ENCODE measurements at regions not wholly inside any gene's neighbourhood (a gene's known extent, or its start where the extent isn't known, plus 50 kb on each side); places are given as distances from the start of the nearest gene placed in this dataset.

DNA sequence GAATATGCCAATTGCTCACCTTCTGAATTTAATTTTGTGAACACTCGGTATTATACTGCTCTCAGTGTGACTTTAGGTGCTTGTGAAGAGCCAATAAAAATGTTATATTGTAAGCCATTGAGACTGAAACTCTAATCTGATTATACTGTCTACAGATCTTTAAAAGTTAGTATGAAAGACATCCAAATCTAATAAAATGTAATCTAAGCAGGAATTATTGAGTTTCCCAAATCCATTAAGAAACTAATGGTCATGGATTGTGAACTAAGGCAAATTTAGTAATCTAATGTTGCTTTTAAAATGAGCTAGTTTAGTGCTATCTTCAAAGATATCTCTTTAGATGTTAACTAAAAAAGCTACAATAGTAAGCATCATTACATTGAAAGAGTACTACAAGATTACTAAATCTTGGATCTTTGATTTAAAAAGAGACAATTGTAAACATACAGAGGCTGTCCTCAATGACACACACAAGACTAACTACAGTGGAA is 1132.4 kb upstream of the B3GALT2 start:
- Histone ChIP-seq H3K27me3 (ENCODE audit: control insufficient read depth, insufficient read depth, low read length) (no peaks in the 10 kb centered on the region), H3K36me3 (ENCODE audit: control insufficient read depth in 2 of 3, insufficient read depth in 3 of 3, low read length in 3 of 3) (no peaks in the 10 kb centered on the region), H3K9me3 (ENCODE audit: control insufficient read depth in 2 of 3, insufficient read depth in 1 of 3, low read length in 3 of 3) (no peaks in the 10 kb centered on the region), H3K4me3 (ENCODE audit: low read length in 3 of 3) (no peak overlapping the region), H3K9ac (ENCODE audit: low read length in 3 of 3) (no peak overlapping the region), H3K27ac (ENCODE audit: low read depth in 2 of 2, low read length in 2 of 2) (no peak overlapping the region), H3K4me1 (ENCODE audit: control insufficient read depth in 2 of 3, insufficient read depth in 2 of 3, low read depth in 1 of 3, low read length in 3 of 3) (no peaks in the 10 kb centered on the region)
- intact Hi-C loops (cut with DNase I) = no loop called here
- no peak for FAIRE-seq
- TF ChIP-seq, protein P1, sequence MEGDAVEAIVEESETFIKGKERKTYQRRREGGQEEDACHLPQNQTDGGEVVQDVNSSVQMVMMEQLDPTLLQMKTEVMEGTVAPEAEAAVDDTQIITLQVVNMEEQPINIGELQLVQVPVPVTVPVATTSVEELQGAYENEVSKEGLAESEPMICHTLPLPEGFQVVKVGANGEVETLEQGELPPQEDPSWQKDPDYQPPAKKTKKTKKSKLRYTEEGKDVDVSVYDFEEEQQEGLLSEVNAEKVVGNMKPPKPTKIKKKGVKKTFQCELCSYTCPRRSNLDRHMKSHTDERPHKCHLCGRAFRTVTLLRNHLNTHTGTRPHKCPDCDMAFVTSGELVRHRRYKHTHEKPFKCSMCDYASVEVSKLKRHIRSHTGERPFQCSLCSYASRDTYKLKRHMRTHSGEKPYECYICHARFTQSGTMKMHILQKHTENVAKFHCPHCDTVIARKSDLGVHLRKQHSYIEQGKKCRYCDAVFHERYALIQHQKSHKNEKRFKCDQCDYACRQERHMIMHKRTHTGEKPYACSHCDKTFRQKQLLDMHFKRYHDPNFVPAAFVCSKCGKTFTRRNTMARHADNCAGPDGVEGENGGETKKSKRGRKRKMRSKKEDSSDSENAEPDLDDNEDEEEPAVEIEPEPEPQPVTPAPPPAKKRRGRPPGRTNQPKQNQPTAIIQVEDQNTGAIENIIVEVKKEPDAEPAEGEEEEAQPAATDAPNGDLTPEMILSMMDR (IDR thresholded peaks at IDR 0.05; ENCODE audit: borderline replicate concordance, extremely low read depth, insufficient read depth) = no peak
- DNase-seq = no peak

DNA sequence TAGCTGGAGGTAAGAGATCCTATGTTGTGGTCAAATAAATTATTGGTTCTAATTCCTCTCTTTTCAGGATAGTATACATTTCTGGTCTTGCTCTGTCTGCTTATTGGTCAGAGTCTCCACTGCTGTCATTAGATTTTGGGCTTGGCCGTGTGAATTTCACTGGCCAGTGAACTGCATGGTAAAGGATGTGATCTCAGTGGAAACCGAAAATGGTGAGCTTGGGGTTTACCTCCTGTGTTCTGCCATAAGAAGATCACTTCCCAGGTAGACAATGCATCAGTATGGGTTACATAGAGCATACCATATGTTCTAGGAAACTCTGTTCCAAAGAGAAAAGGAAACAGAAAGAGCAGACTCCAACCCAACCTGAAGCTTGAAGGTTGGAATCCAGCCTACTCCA is 1123.3 kb upstream of the B3GALT2 start:
- TF ChIP-seq, protein P1 (IDR thresholded peaks at IDR 0.05; ENCODE audit: borderline replicate concordance, extremely low read depth, insufficient read depth) = no peak
- H3K27me3 ChIP-seq (ENCODE audit: control insufficient read depth, insufficient read depth, low read length) = no peaks in the 10 kb centered on the region
- H3K4me1 ChIP-seq (ENCODE audit: control insufficient read depth in 2 of 3, insufficient read depth in 2 of 3, low read depth in 1 of 3, low read length in 3 of 3) = no peaks in the 10 kb centered on the region
- H3K4me3 ChIP-seq (ENCODE audit: low read length in 3 of 3) = no peak overlapping the region
- no peak overlapping the region for H3K9ac ChIP-seq (ENCODE audit: low read length in 3 of 3)
- FAIRE-seq = no peak
- H3K27ac ChIP-seq (ENCODE audit: low read depth in 2 of 2, low read length in 2 of 2) = no peak overlapping the region
- intact Hi-C loops (cut with DNase I) = no loop called here
- DNase-seq = no peak
- no peaks in the 10 kb centered on the region for H3K36me3 ChIP-seq (ENCODE audit: control insufficient read depth in 2 of 3, insufficient read depth in 3 of 3, low read length in 3 of 3)
- H3K9me3 ChIP-seq (ENCODE audit: control insufficient read depth in 2 of 3, insufficient read depth in 1 of 3, low read length in 3 of 3) = no peaks in the 10 kb centered on the region

DNA sequence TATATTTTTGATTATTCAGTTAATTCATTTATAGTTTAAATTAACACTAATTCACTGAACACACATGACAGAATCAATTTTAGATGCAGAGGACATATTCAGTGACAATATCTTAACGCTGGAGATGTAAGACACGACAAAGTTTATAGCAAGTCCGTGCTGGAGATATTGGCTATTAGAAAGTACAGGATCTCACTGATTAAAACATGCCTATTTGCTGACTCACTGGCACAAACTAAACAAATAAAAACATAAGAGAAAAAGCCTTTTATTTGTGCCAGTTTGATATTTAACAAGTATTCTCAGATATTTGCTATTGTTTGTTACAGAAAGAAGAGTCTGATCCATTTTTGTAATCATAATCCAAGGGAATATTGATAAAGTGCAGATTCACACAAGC is 1122.9 kb upstream of the B3GALT2 start:
- Histone ChIP-seq H3K9ac (ENCODE audit: low read length in 3 of 3) (no peak overlapping the region), H3K27ac (ENCODE audit: low read depth in 2 of 2, low read length in 2 of 2) (no peak overlapping the region), H3K9me3 (ENCODE audit: control insufficient read depth in 2 of 3, insufficient read depth in 1 of 3, low read length in 3 of 3) (no peaks in the 10 kb centered on the region), H3K4me3 (ENCODE audit: low read length in 3 of 3) (no peak overlapping the region), H3K36me3 (ENCODE audit: control insufficient read depth in 2 of 3, insufficient read depth in 3 of 3, low read length in 3 of 3) (no peaks in the 10 kb centered on the region), H3K4me1 (ENCODE audit: control insufficient read depth in 2 of 3, insufficient read depth in 2 of 3, low read depth in 1 of 3, low read length in 3 of 3) (no peaks in the 10 kb centered on the region), H3K27me3 (ENCODE audit: control insufficient read depth, insufficient read depth, low read length) (no peaks in the 10 kb centered on the region)
- FAIRE-seq (no peak), DNase-seq (no peak)
- intact Hi-C loops (cut with DNase I) = no loop called here
- TF ChIP-seq, protein P1 (IDR thresholded peaks at IDR 0.05; ENCODE audit: borderline replicate concordance, extremely low read depth, insufficient read depth) = no peak

DNA sequence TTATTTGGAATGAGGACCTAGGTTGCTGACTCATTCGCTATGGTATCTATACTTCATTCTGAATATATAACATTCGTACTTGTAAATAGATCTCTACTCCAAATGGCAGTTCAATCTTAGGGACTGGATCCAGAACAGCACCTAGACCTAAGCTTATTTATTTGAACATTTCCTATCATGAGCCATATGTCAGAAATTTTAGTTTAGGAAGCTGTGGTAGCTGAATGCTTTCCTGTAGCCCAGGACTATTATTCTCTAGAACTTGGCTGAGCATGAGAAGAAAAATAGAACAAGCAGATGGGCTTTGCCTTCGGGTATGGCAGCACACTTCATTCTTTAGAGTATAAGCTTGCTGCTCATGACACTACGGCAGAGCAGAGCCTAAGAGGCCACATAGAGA is 1114.4 kb upstream of the B3GALT2 start:
- H3K9ac ChIP-seq (ENCODE audit: low read length in 3 of 3) = no peak overlapping the region
- no peak overlapping the region for H3K27ac ChIP-seq (ENCODE audit: low read depth in 2 of 2, low read length in 2 of 2)
- no peaks in the 10 kb centered on the region for H3K36me3 ChIP-seq (ENCODE audit: control insufficient read depth in 2 of 3, insufficient read depth in 3 of 3, low read length in 3 of 3)
- no peak overlapping the region for H3K4me3 ChIP-seq (ENCODE audit: low read length in 3 of 3)
- intact Hi-C loops (cut with DNase I) = no loop called here
- no peaks in the 10 kb centered on the region for H3K9me3 ChIP-seq (ENCODE audit: control insufficient read depth in 2 of 3, insufficient read depth in 1 of 3, low read length in 3 of 3)
- TF ChIP-seq, protein P1 (IDR thresholded peaks at IDR 0.05; ENCODE audit: borderline replicate concordance, extremely low read depth, insufficient read depth) = no peak
- FAIRE-seq (no peak), DNase-seq (no peak)
- no peaks in the 10 kb centered on the region for H3K27me3 ChIP-seq (ENCODE audit: control insufficient read depth, insufficient read depth, low read length)
- H3K4me1 ChIP-seq (ENCODE audit: control insufficient read depth in 2 of 3, insufficient read depth in 2 of 3, low read depth in 1 of 3, low read length in 3 of 3) = no peaks in the 10 kb centered on the region

Data from kidney (tissue), 13 donors.